MCF 10A (cell line): ENCODE measurements at regions not wholly inside any gene's neighbourhood (a gene's known extent, or its start where the extent isn't known, plus 50 kb on each side); places are given as distances from the start of the nearest gene placed in this dataset.

Source experiments
- BruUV-seq: library from RNA; stranded (reverse); fragments of 400-500 nt; replicated peaks from 2 replicates; lab custom pipeline; 2021; lab: Mats Ljungman, UMichigan
- CTCF ChIA-PET: fragments of 300-600 bp; sonication (Branson Sonifier 250); formaldehyde crosslinking; extraction: SDS; loops from one replicate; lab custom pipeline; 2021; ENCODE audit warnings: antibody characterized with exemption, inconsistent platforms; lab: Yijun Ruan, JAX
- POLR2A ChIA-PET: fragments of 300-600, 350-650 bp; sonication (Branson Sonifier 250); formaldehyde crosslinking; extraction: SDS; loops from one replicate; lab custom pipeline; 2020; ENCODE audit warnings: antibody characterized with exemption, inconsistent platforms; lab: Yijun Ruan, JAX
- DNase-seq: peaks from one replicate; pipeline ENCODE4 v3.0.0-alpha.2; 2018; ENCODE audit not compliant: unreplicated experiment
- H3K27ac Mint-ChIP-seq: one replicate; pipeline ENCODE4 v1.8.0; 2022; ENCODE audit warnings: mild to moderate bottlenecking, low read depth, mixed read lengths; ENCODE audit not compliant: unreplicated experiment
- H3K27me3 Mint-ChIP-seq: one replicate; pipeline ENCODE4 v1.8.0; 2022; ENCODE audit warnings: mixed read lengths; ENCODE audit not compliant: insufficient read depth, unreplicated experiment
- H3K36me3 Mint-ChIP-seq: one replicate; pipeline ENCODE4 v1.8.0; 2022; ENCODE audit warnings: mild to moderate bottlenecking, moderate library complexity, mixed read lengths; ENCODE audit not compliant: insufficient read depth, unreplicated experiment
- H3K4me1 Mint-ChIP-seq: one replicate; pipeline ENCODE4 v1.8.0; 2022; ENCODE audit warnings: mixed read lengths; ENCODE audit not compliant: insufficient read depth, unreplicated experiment
- H3K4me3 Mint-ChIP-seq: one replicate; pipeline ENCODE4 v1.8.0; 2022; ENCODE audit warnings: mild to moderate bottlenecking, moderate library complexity, mixed read lengths; ENCODE audit not compliant: unreplicated experiment
- H3K9me3 Mint-ChIP-seq: one replicate; pipeline ENCODE4 v1.8.0; 2022; ENCODE audit warnings: mixed read lengths; ENCODE audit not compliant: unreplicated experiment
- CTCF ChIP-seq: fragments of 200-600 bp; IDR thresholded peaks from one replicate; pipeline ENCODE4 v1.8.0; 2022; ENCODE audit warnings: antibody characterized with exemption, mild to moderate bottlenecking; ENCODE audit not compliant: unreplicated experiment
- intact Hi-C: fragments of 100-400 bp; cut with micrococcal nuclease; formaldehyde crosslinking; loops from 2 replicates; pipeline ENCODE4 v1.14.1; 2022

DNA sequence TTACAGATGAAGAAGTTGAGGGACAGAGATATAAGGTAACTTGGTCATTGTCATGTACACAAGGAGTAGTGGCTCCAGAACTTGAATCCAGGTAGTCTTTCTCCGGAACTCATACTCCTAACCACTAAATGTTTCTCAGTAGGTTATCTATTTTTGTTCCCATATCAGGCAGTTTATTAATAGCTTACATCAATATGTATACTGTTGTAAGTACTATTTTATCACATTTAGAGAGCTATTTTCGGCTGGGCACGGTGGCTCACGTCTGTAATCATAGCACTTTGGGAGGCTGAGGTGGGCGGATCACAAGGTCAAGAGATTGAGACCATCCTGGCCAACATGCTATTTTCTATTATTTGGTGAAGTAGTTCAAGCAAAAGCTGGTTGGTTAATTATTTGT, 415.6 kb upstream of the FBXO33 start:
- ChIA-PET CTCF (no interaction called here), POLR2A (no interaction called here)
- no peak for DNase-seq
- TF ChIP-seq CTCF, result no peak
- H3K27ac Mint-ChIP-seq, result no peak overlapping the region
- H3K27me3 Mint-ChIP-seq, result peaks cover 11% of the 10 kb centered on the region
- BruUV-seq, result no TSS peak
- H3K4me3 Mint-ChIP-seq, result no peak overlapping the region
- H3K9me3 Mint-ChIP-seq, result no peaks in the 10 kb centered on the region
- intact Hi-C loops, result no loop called here
- no peaks in the 10 kb centered on the region for H3K4me1 Mint-ChIP-seq
- H3K36me3 Mint-ChIP-seq, result no peaks in the 10 kb centered on the region

DNA sequence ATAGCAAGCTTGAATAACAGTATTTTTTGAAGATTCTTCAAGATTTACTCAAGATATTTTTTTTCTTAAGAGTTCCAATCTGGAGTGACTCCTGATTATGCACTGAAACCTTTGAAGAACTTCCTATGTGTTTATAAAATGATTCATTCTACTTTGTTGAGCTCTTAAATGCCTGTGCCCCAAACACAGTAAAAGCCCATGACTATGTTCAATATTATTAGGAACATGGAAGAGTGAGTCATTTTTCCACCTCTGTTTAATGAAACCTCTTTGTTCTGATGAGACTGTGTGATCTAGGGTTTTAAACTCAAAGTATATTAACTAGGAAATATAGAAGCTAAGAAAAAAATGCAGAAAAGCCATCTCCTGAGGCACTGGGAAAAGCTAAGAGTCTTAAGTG, 415.0 kb upstream of the FBXO33 start:
- CTCF ChIA-PET, result interaction anchor here (0.5 kb wide), 1 partner anchor 19 kb away, joined by 4 read pairs; no protein-coding TSS in a partner anchor
- intact Hi-C loops, result no loop called here
- POLR2A ChIA-PET, result no interaction called here

DNA sequence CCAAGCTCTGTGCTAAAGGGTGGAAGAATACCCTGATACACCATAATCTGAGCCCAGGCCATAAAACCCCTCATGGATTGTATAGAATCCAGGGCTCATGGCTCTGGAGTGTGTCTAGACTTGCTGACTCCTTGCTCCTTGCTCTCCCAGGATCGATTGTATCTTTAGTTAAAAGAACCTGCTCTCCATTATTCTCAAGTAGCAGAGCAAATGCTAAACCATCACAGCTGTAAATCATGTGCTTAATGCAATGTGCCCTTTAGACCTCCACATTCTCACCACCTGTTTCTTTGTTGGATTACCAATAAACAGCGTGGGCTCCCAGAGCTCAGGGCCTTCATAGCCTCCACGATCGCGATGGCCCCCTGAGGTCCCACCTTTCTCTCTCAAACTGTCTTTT, 411.6 kb upstream of the FBXO33 start:
- CTCF ChIA-PET, result no interaction called here
- Mint-ChIP-seq H3K27me3 (peaks cover 29% of the 10 kb centered on the region), H3K9me3 (peaks cover 14% of the 10 kb centered on the region), H3K36me3 (no peaks in the 10 kb centered on the region), H3K4me1 (no peaks in the 10 kb centered on the region), H3K4me3 (no peak overlapping the region), H3K27ac (no peak overlapping the region)
- no peak for DNase-seq
- intact Hi-C loops, result no loop called here
- no peak for TF ChIP-seq CTCF
- POLR2A ChIA-PET, result interaction anchor here (1.2 kb wide), 1 partner anchor 11 kb away, joined by 3 read pairs; no protein-coding TSS in a partner anchor
- no TSS peak for BruUV-seq

More for the DNA sequence above, 415.0 kb upstream of the FBXO33 start:
- Mint-ChIP-seq H3K27ac (no peak overlapping the region), H3K27me3 (peaks cover 13% of the 10 kb centered on the region), H3K4me3 (no peak overlapping the region), H3K36me3 (no peaks in the 10 kb centered on the region), H3K9me3 (peaks cover under 1% of the 10 kb centered on the region), H3K4me1 (no peaks in the 10 kb centered on the region)
- DNase-seq, result no peak
- no peak for TF ChIP-seq CTCF
- no TSS peak for BruUV-seq

DNA sequence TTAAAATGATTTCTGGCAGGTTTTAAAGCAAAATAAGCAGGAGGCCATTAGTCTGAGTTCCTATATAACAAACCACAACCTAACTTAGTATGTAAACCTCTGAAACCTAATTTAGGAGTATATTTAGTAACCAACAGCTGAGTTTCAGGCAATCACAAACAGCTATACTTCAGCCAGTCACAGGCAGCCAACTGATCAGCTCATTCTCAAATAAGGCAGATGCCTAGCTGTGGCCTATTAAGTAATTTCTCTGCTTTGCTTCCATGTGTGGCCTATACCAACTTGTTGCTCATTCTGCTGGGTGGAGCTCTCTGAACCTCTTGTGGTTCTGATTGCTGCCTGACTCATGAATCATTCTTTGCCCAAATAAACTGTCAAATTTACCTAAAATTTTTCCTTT, 408.9 kb upstream of the FBXO33 start:
- intact Hi-C loops, result no loop called here
- no TSS peak for BruUV-seq
- Mint-ChIP-seq H3K27ac (no peak overlapping the region), H3K4me1 (no peaks in the 10 kb centered on the region), H3K4me3 (no peak overlapping the region), H3K36me3 (no peaks in the 10 kb centered on the region), H3K9me3 (peaks cover 16% of the 10 kb centered on the region), H3K27me3 (peaks cover 37% of the 10 kb centered on the region)
- peak; percentile 39 for DNase-seq
- no peak for TF ChIP-seq CTCF
- ChIA-PET CTCF (interaction anchor here (0.6 kb wide), 1 partner anchor 90 kb away, joined by 3 read pairs; no protein-coding TSS in a partner anchor), POLR2A (interaction anchor here (0.7 kb wide), 1 partner anchor 144 kb away, joined by 3 read pairs; no protein-coding TSS in a partner anchor)
